Astrocyte (in vitro differentiated cells and primary cell): ENCODE measurements at regions not wholly inside any gene's neighbourhood (a gene's known extent, or its start where the extent isn't known, plus 50 kb on each side); places are given as distances from the start of the nearest gene placed in this dataset.

Experiments used
- DNase-seq: peaks from one replicate; pipeline ENCODE4 v3.0.0-alpha.2; 2010; ENCODE audit warnings: low read depth
- FAIRE-seq: peaks from 2 replicates; lab custom pipeline; 2011; peaks lifted over from hg19 to GRCh38; lab: Jason Lieb, UNC
- H2AFZ ChIP-seq: 2 replicates; pipeline ENCODE4 v1.6.0; 2012; ENCODE audit warnings: low read depth, low read length, inconsistent platforms
- H3K27ac ChIP-seq: 2 replicates; pipeline ENCODE4 v1.5.1; 2011; ENCODE audit warnings: low read depth, low read length, inconsistent platforms
- H3K27me3 ChIP-seq: 2 replicates; pipeline ENCODE4 v1.6.0; 2011; ENCODE audit warnings: low read length, inconsistent platforms; ENCODE audit not compliant: insufficient read depth
- H3K36me3 ChIP-seq: 2 replicates; pipeline ENCODE4 v1.5.1; 2011; ENCODE audit warnings: low read length, inconsistent platforms; ENCODE audit not compliant: insufficient read depth
- H3K4me1 ChIP-seq: 2 replicates; pipeline ENCODE4 v1.5.1; 2011; ENCODE audit warnings: low read length, inconsistent platforms; ENCODE audit not compliant: insufficient read depth
- H3K4me2 ChIP-seq: 2 replicates; pipeline ENCODE4 v1.6.0; 2012; ENCODE audit warnings: low read length, inconsistent platforms
- H3K4me3 ChIP-seq: 2 replicates; pipeline ENCODE4 v1.5.1; 2011; ENCODE audit warnings: low read depth, mild to moderate bottlenecking, low read length, inconsistent platforms; ENCODE audit not compliant: insufficient read depth
- H3K79me2 ChIP-seq: 2 replicates; pipeline ENCODE4 v1.6.0; 2012; ENCODE audit warnings: mild to moderate bottlenecking, low read length, inconsistent platforms; ENCODE audit not compliant: insufficient read depth
- H3K9ac ChIP-seq: 2 replicates; pipeline ENCODE4 v1.6.0; 2012; ENCODE audit warnings: mild to moderate bottlenecking, low read length, inconsistent platforms
- H3K9me3 ChIP-seq: 2 replicates; pipeline ENCODE4 v1.5.1; 2012; ENCODE audit warnings: low read depth, mild to moderate bottlenecking, low read length, inconsistent platforms; ENCODE audit not compliant: insufficient read depth
- H4K20me1 ChIP-seq: 2 replicates; pipeline ENCODE4 v1.6.0; 2012; ENCODE audit warnings: low read length, inconsistent platforms; ENCODE audit not compliant: insufficient read depth
- H3K27ac Mint-ChIP-seq: one replicate; pipeline ENCODE4 v1.8.0; 2021; ENCODE audit warnings: mild to moderate bottlenecking, mixed read lengths; ENCODE audit not compliant: unreplicated experiment
- H3K27me3 Mint-ChIP-seq: one replicate; pipeline ENCODE4 v1.8.0; 2021; ENCODE audit warnings: low read depth, mixed read lengths; ENCODE audit not compliant: unreplicated experiment
- H3K36me3 Mint-ChIP-seq: one replicate; pipeline ENCODE4 v1.8.0; 2021; ENCODE audit warnings: low read depth, mixed read lengths; ENCODE audit not compliant: unreplicated experiment
- H3K4me1 Mint-ChIP-seq: one replicate; pipeline ENCODE4 v1.8.0; 2021; ENCODE audit warnings: low read depth, mixed read lengths; ENCODE audit not compliant: unreplicated experiment
- H3K4me3 Mint-ChIP-seq: one replicate; pipeline ENCODE4 v1.8.0; 2021; ENCODE audit warnings: mild to moderate bottlenecking, moderate library complexity, mixed read lengths; ENCODE audit not compliant: unreplicated experiment
- H3K9me3 Mint-ChIP-seq: one replicate; pipeline ENCODE4 v1.8.0; 2021; ENCODE audit warnings: mild to moderate bottlenecking, mixed read lengths; ENCODE audit not compliant: unreplicated experiment
- EZH2 ChIP-seq: IDR thresholded peaks from 2 replicates; pipeline ENCODE4 v1.6.1; 2012; ENCODE audit warnings: mild to moderate bottlenecking, low read length, inconsistent platforms; ENCODE audit not compliant: insufficient read depth
- TF ChIP-seq, protein P1 (sequence below): IDR thresholded peaks from 2 replicates; pipeline ENCODE4 v1.5.1; 2011; ENCODE audit warnings: low read depth, mild to moderate bottlenecking, inconsistent platforms, low read length, moderate library complexity; ENCODE audit not compliant: insufficient read depth

DNA sequence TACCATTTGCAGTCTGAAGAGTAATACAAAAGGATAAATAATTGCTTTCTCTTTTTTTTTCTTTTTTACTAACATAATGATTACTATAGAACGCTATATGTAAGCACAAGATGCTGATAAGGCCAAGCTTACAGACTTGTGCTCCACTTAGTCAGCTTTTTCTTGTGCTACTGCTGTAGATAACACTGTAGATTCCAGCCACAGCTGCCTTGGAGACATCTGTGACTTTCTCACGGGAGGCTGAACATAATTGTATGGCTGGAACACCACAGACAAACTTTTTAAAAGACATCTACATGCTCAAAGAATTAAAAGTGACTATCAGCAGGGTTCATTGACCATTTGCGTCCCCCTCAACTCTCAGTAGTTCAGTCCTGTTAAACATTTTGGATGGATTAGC is 381.7 kb upstream of the AMOT start:
- Histone ChIP-seq H3K9me3 (no peaks in the 10 kb centered on the region), H3K9ac (no peak overlapping the region), H3K4me3 (no peak overlapping the region), H3K4me2 (no peak overlapping the region), H4K20me1 (no peaks in the 10 kb centered on the region), H2AFZ (no peak overlapping the region), H3K36me3 (no peaks in the 10 kb centered on the region), H3K27ac (no peak overlapping the region), H3K4me1 (no peaks in the 10 kb centered on the region), H3K27me3 (no peaks in the 10 kb centered on the region), H3K79me2 (no peaks in the 10 kb centered on the region)
- Mint-ChIP-seq H3K9me3 (peaks cover 3% of the 10 kb centered on the region), H3K27me3 (no peaks in the 10 kb centered on the region), H3K4me1 (no peaks in the 10 kb centered on the region), H3K4me3 (no peak overlapping the region), H3K27ac (no peak overlapping the region), H3K36me3 (no peaks in the 10 kb centered on the region)
- FAIRE-seq (no peak), DNase-seq (no peak)
- no peak for TF ChIP-seq EZH2
- TF ChIP-seq, protein P1, sequence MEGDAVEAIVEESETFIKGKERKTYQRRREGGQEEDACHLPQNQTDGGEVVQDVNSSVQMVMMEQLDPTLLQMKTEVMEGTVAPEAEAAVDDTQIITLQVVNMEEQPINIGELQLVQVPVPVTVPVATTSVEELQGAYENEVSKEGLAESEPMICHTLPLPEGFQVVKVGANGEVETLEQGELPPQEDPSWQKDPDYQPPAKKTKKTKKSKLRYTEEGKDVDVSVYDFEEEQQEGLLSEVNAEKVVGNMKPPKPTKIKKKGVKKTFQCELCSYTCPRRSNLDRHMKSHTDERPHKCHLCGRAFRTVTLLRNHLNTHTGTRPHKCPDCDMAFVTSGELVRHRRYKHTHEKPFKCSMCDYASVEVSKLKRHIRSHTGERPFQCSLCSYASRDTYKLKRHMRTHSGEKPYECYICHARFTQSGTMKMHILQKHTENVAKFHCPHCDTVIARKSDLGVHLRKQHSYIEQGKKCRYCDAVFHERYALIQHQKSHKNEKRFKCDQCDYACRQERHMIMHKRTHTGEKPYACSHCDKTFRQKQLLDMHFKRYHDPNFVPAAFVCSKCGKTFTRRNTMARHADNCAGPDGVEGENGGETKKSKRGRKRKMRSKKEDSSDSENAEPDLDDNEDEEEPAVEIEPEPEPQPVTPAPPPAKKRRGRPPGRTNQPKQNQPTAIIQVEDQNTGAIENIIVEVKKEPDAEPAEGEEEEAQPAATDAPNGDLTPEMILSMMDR: no peak

DNA sequence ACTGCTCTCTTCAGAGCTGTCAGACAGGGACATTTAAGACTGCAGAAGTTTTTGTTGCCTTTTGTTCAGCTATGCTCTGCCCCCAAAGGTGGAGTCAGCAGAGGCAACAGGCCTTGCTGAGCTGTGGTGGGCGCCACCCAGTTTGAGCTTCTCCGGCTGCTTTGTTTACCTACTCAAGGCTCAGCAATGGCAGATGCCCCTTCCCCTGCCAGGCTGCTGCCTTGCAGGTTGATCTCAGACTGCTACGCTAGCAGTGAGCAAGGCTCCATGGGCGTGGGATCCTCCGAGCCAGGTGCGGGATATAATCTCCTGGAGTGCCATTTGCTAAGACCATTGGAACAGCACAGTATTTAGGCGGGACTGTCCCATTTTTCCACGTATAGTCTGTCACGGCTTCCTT is 371.4 kb upstream of the AMOT start:
- Histone ChIP-seq H3K4me2 (no peak overlapping the region), H3K27ac (no peak overlapping the region), H3K79me2 (no peaks in the 10 kb centered on the region), H3K27me3 (no peaks in the 10 kb centered on the region), H2AFZ (no peak overlapping the region), H3K9ac (no peak overlapping the region), H4K20me1 (no peaks in the 10 kb centered on the region), H3K4me3 (no peak overlapping the region), H3K4me1 (no peaks in the 10 kb centered on the region), H3K9me3 (no peaks in the 10 kb centered on the region), H3K36me3 (no peaks in the 10 kb centered on the region)
- DNase-seq: no peak
- no peak for TF ChIP-seq EZH2
- TF ChIP-seq, protein P1: no peak
- H3K36me3 Mint-ChIP-seq: no peaks in the 10 kb centered on the region
- no peaks in the 10 kb centered on the region for H3K4me1 Mint-ChIP-seq
- H3K9me3 Mint-ChIP-seq: peaks cover 2% of the 10 kb centered on the region
- no peak overlapping the region for H3K27ac Mint-ChIP-seq
- no peaks in the 10 kb centered on the region for H3K27me3 Mint-ChIP-seq
- no peak overlapping the region for H3K4me3 Mint-ChIP-seq
- FAIRE-seq: no peak

DNA sequence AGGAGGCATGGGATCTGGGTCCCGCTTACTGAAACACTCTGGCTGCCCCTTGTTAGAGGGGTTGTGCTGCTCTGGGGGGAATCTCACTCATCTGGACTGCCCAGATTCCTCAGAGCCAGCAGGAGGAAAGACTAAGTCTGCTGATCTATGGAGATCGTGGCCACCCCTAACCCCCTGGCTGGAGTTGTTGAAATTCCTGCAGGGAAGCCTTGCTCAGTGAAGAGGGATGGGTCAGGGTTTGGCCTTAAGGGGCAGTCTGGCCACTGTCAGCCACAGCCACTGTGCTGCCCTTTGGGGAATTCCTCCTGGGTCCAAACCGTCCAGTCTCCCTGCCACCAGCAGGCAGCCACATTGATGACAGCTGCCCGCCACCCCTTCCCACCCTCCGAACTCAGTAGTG is 362.0 kb upstream of the AMOT start:
- no peaks in the 10 kb centered on the region for H3K36me3 ChIP-seq
- H3K4me2 ChIP-seq: no peak overlapping the region
- H3K9me3 ChIP-seq: no peaks in the 10 kb centered on the region
- FAIRE-seq (no peak), DNase-seq (no peak)
- no peaks in the 10 kb centered on the region for H3K4me1 Mint-ChIP-seq
- no peaks in the 10 kb centered on the region for H3K27me3 ChIP-seq
- H3K4me3 Mint-ChIP-seq: no peak overlapping the region
- H3K27ac ChIP-seq: no peak overlapping the region
- H3K36me3 Mint-ChIP-seq: no peaks in the 10 kb centered on the region
- no peaks in the 10 kb centered on the region for H3K79me2 ChIP-seq
- H3K27ac Mint-ChIP-seq: no peak overlapping the region
- H2AFZ ChIP-seq: no peak overlapping the region
- no peak overlapping the region for H3K9ac ChIP-seq
- no peaks in the 10 kb centered on the region for H3K9me3 Mint-ChIP-seq
- no peaks in the 10 kb centered on the region for H3K27me3 Mint-ChIP-seq
- no peaks in the 10 kb centered on the region for H3K4me1 ChIP-seq
- no peak overlapping the region for H3K4me3 ChIP-seq
- H4K20me1 ChIP-seq: no peaks in the 10 kb centered on the region
- TF ChIP-seq, protein P1: no peak
- TF ChIP-seq EZH2: no peak
